ENCODE measurements at regions not wholly inside any gene's neighbourhood (a gene's known extent, or its start where the extent isn't known, plus 50 kb on each side); places are given as distances from the start of the nearest gene placed in this dataset.

DNA sequence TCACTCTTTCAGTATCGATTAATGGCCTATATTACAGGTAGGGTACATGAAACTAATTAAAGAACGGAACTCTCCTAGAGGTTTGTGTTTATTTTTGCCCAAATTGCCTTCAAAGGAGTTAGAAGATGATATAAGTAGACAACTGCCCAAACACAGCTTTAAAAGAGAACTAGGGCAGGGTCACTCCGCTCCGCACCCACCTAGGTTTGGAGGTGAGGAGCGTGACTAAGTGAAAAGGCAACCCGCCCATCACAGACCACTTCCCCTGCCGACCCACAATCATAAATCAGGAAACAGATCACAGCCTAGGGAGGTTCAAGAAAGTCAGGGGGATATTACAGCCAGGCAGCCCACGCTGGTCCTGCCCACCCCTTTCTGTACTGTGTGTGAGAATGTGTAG is 166.7 kb downstream of the C1D start:
- H3K27ac ChIP-seq: no peak overlapping the region
- no peak overlapping the region for H3K4me2 ChIP-seq
- ChIA-PET CTCF (interaction anchor here (1.5 kb wide), 1 partner anchor 50 kb away, joined by 5 read pairs; no protein-coding TSS in a partner anchor), POLR2A (no interaction called here)
- 0 out of 3 replicates have a peak, but pooled peaks cover 3% of the 10 kb centered on the region for H3K9me3 ChIP-seq
- H3K4me1 ChIP-seq: no peaks in the 10 kb centered on the region
- FAIRE-seq: no peak
- ATAC-seq: no peak
- 54% methylated on average over 8 of the region's 8 CpGs for WGBS (ENCODE audit: missing lambda C conversion rate)
- no peak overlapping the region for H3K4me3 ChIP-seq
- no peak for DNase-seq (ENCODE audit: low read depth in 1 of 2, low spot score in 1 of 2)
- TF ChIP-seq KDM1A (IDR thresholded peaks at IDR 0.05; ENCODE audit: low read depth) (no peak), PHF8 (IDR thresholded peaks at IDR 0.05; ENCODE audit: borderline replicate concordance, low read depth) (no peak), KDM5A (IDR thresholded peaks at IDR 0.05) (no peak), BHLHE40 (IDR thresholded peaks at IDR 0.05; ENCODE audit: low read depth, low read length) (no peak), ESRRA (IDR thresholded peaks at IDR 0.05; ENCODE audit: borderline replicate concordance, low read length) (no peak), RARB (CRISPR knock-in tag; IDR thresholded peaks at IDR 0.05) (no peak), TP53 (CRISPR knock-in tag; IDR thresholded peaks at IDR 0.05) (no peak), FOSB (CRISPR knock-in tag; IDR thresholded peaks at IDR 0.05) (no peak), SMC3 (IDR thresholded peaks at IDR 0.05) (no peak), ZFP36 (IDR thresholded peaks at IDR 0.05; ENCODE audit: borderline replicate concordance, partially characterized antibody) (no peak), CBX2 (IDR thresholded peaks at IDR 0.05; ENCODE audit: borderline replicate concordance, low read depth) (no peak), REST (IDR thresholded peaks at IDR 0.05) (no peak), JUN (IDR thresholded peaks at IDR 0.05) (no peak), JUNB (IDR thresholded peaks at IDR 0.05) (no peak), HES2 (IDR thresholded peaks at IDR 0.05) (no peak), MAFK (IDR thresholded peaks at IDR 0.05; ENCODE audit: partially characterized antibody) (no peak), EHMT2 (IDR thresholded peaks at IDR 0.05; ENCODE audit: low read depth) (no peak), RNF2 (IDR thresholded peaks at IDR 0.05; ENCODE audit: borderline replicate concordance, low read depth) (no peak)
- TF ChIP-seq, protein P1, sequence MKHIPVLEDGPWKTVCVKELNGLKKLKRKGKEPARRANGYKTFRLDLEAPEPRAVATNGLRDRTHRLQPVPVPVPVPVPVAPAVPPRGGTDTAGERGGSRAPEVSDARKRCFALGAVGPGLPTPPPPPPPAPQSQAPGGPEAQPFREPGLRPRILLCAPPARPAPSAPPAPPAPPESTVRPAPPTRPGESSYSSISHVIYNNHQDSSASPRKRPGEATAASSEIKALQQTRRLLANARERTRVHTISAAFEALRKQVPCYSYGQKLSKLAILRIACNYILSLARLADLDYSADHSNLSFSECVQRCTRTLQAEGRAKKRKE (CRISPR knock-in tag; IDR thresholded peaks at IDR 0.05; ENCODE audit: low read depth): no peak
- TF ChIP-seq, protein P2, sequence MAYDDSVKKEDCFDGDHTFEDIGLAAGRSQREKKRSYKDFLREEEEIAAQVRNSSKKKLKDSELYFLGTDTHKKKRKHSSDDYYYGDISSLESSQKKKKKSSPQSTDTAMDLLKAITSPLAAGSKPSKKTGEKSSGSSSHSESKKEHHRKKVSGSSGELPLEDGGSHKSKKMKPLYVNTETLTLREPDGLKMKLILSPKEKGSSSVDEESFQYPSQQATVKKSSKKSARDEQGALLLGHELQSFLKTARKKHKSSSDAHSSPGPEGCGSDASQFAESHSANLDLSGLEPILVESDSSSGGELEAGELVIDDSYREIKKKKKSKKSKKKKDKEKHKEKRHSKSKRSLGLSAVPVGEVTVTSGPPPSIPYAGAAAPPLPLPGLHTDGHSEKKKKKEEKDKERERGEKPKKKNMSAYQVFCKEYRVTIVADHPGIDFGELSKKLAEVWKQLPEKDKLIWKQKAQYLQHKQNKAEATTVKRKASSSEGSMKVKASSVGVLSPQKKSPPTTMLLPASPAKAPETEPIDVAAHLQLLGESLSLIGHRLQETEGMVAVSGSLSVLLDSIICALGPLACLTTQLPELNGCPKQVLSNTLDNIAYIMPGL (CRISPR knock-in tag; IDR thresholded peaks at IDR 0.05; ENCODE audit: borderline replicate concordance): no peak

- CTCF ChIA-PET: interaction anchor here (0.9 kb wide), 1 partner anchor 9 kb away, joined by 3 read pairs; no protein-coding TSS in a partner anchor
- DNase-seq (ENCODE audit: low read depth in 1 of 2, low spot score in 1 of 2): no peak
- POLR2A ChIA-PET: no interaction called here
- Histone ChIP-seq H3K9me3 (0 out of 3 replicates have a peak, but pooled peaks cover 3% of the 10 kb centered on the region), H3K4me2 (no peak overlapping the region), H3K4me1 (no peaks in the 10 kb centered on the region), H3K27ac (no peak overlapping the region), H3K4me3 (no peak overlapping the region)
- no peak for ATAC-seq
- WGBS (ENCODE audit: missing lambda C conversion rate): 2% methylated on average over 2 of the region's 2 CpGs
- no peak for FAIRE-seq
- TF ChIP-seq HOXA7 (CRISPR knock-in tag; IDR thresholded peaks at IDR 0.05): no peak
- no peak for TF ChIP-seq BCL3 (IDR thresholded peaks at IDR 0.05)
- no peak for TF ChIP-seq HOXB5 (CRISPR knock-in tag; IDR thresholded peaks at IDR 0.05)
- TF ChIP-seq, protein P2 (CRISPR knock-in tag; IDR thresholded peaks at IDR 0.05; ENCODE audit: borderline replicate concordance): no peak
- no peak for TF ChIP-seq BHLHE40 (IDR thresholded peaks at IDR 0.05; ENCODE audit: low read depth, low read length)
- no peak for TF ChIP-seq JUNB (IDR thresholded peaks at IDR 0.05)
- no peak for TF ChIP-seq FOSB (CRISPR knock-in tag; IDR thresholded peaks at IDR 0.05)
- no peak for TF ChIP-seq RCOR1 (IDR thresholded peaks at IDR 0.05; ENCODE audit: low read depth, low read length)
- TF ChIP-seq FOSL2 (IDR thresholded peaks at IDR 0.05): no peak
- TF ChIP-seq FOSL2 (CRISPR knock-in tag; IDR thresholded peaks at IDR 0.05): no peak
- no peak for TF ChIP-seq USF2 (IDR thresholded peaks at IDR 0.05)
Observed at GRCh38 chr2:67896476-67896875, 166.3 kb downstream of the C1D start.
